Trophoblast cell (in vitro differentiated cells and primary cell): ENCODE measurements at regions not wholly inside any gene's neighbourhood (a gene's known extent, or its start where the extent isn't known, plus 50 kb on each side); places are given as distances from the start of the nearest gene placed in this dataset.
"Not testable (repeated sequence)": the region's sequence is repeated elsewhere in the genome, so short reads cannot be mapped to it uniquely, and the experiment has no call there.

Experiments used
- DNase-seq, 2 donors: peaks; one replicate each; pipeline ENCODE4 v3.0.0-alpha.2; 2016
- H2AFZ ChIP-seq: 2 replicates; pipeline ENCODE4 v1.6.1; 2013; ENCODE audit warnings: low read length, moderate library complexity, mild to moderate bottlenecking; ENCODE audit not compliant: insufficient read depth, poor library complexity
- H2AK5ac ChIP-seq: 2 replicates; pipeline ENCODE4 v1.6.1; 2013; ENCODE audit warnings: mild to moderate bottlenecking, low read length
- H2BK120ac ChIP-seq: 2 replicates; pipeline ENCODE4 v1.6.1; 2013; ENCODE audit warnings: low read length, mild to moderate bottlenecking, moderate library complexity; ENCODE audit not compliant: insufficient read depth, poor library complexity
- H2BK12ac ChIP-seq: 2 replicates; pipeline ENCODE4 v1.6.1; 2013; ENCODE audit warnings: mild to moderate bottlenecking, low read length, moderate library complexity
- H2BK5ac ChIP-seq: 2 replicates; pipeline ENCODE4 v1.6.1; 2013; ENCODE audit warnings: low read length, low read depth, moderate library complexity, mild to moderate bottlenecking; ENCODE audit not compliant: poor library complexity
- H3K14ac ChIP-seq: 2 replicates; pipeline ENCODE4 v1.6.1; 2013; ENCODE audit warnings: mild to moderate bottlenecking, low read length
- H3K18ac ChIP-seq: 2 replicates; pipeline ENCODE4 v1.6.1; 2013; ENCODE audit warnings: mild to moderate bottlenecking, low read length
- H3K23ac ChIP-seq: 2 replicates; pipeline ENCODE4 v1.6.1; 2013; ENCODE audit warnings: low read length
- H3K27ac ChIP-seq: 2 replicates; pipeline ENCODE4 v1.5.1; 2013; ENCODE audit warnings: low read depth, mild to moderate bottlenecking, inconsistent platforms, low read length, moderate library complexity
- H3K27me3 ChIP-seq: 2 replicates; pipeline ENCODE4 v1.6.1; 2013; ENCODE audit warnings: inconsistent platforms, mild to moderate bottlenecking, low read length, moderate library complexity; ENCODE audit not compliant: insufficient read depth
- H3K36me3 ChIP-seq, 2 experiments: 1 replicate in 1 of 2; 2 replicates in 1 of 2; pipeline ENCODE4 v1.6.1; 2013; ENCODE audit warnings: low read length in 2 of 2, mild to moderate bottlenecking in 2 of 2, moderate library complexity in 1 of 2; ENCODE audit not compliant: insufficient read depth in 2 of 2, control insufficient read depth in 1 of 2
- H3K4ac ChIP-seq: 2 replicates; pipeline ENCODE4 v1.6.1; 2013; ENCODE audit warnings: low read depth, mild to moderate bottlenecking, low read length, moderate library complexity
- H3K4me1 ChIP-seq, 2 experiments: 1 replicate in 1 of 2; 2 replicates in 1 of 2; pipeline ENCODE4 v1.6.1; 2013; ENCODE audit warnings: low read length in 2 of 2, mild to moderate bottlenecking in 2 of 2, moderate library complexity in 1 of 2; ENCODE audit not compliant: insufficient read depth in 2 of 2, control insufficient read depth in 1 of 2
- H3K4me2 ChIP-seq: 2 replicates; pipeline ENCODE4 v1.6.1; 2013; ENCODE audit warnings: inconsistent platforms, mild to moderate bottlenecking, low read length, moderate library complexity
- H3K4me3 ChIP-seq: 2 replicates; pipeline ENCODE4 v1.5.1; 2013; ENCODE audit warnings: mild to moderate bottlenecking, low read depth, low read length, inconsistent platforms
- H3K79me1 ChIP-seq: one replicate; pipeline ENCODE4 v1.6.1; 2013; ENCODE audit warnings: low read length
- H3K79me2 ChIP-seq: 2 replicates; pipeline ENCODE4 v1.6.1; 2013; ENCODE audit warnings: low read length, mild to moderate bottlenecking; ENCODE audit not compliant: control insufficient read depth, insufficient read depth, poor library complexity
- H3K9ac ChIP-seq: 2 replicates; pipeline ENCODE4 v1.6.1; 2013; ENCODE audit warnings: mild to moderate bottlenecking, low read length
- H3K9me3 ChIP-seq: 2 replicates; pipeline ENCODE4 v1.6.1; 2013; ENCODE audit warnings: low read depth, mild to moderate bottlenecking, control low read depth, inconsistent platforms, low read length; ENCODE audit not compliant: insufficient read depth
- H4K12ac ChIP-seq: 2 replicates; pipeline ENCODE4 v1.6.1; 2013; ENCODE audit warnings: low read depth, mild to moderate bottlenecking, low read length, moderate library complexity
- H4K8ac ChIP-seq: 2 replicates; pipeline ENCODE4 v1.6.1; 2013; ENCODE audit warnings: low read depth, mild to moderate bottlenecking, low read length, moderate library complexity
- H4K91ac ChIP-seq: one replicate; pipeline ENCODE4 v1.6.1; 2013; ENCODE audit warnings: low read depth, mild to moderate bottlenecking, low read length, moderate library complexity
- WGBS: extraction: QIAGEN DNeasy Blood & Tissue Kit; methylation state at CpG from one replicate; pipeline ENCODE4 v1.1.7; 2013; ENCODE audit warnings: missing lambda C conversion rate; ENCODE audit not compliant: insufficient read length, insufficient coverage; ENCODE audit errors: extremely low coverage; 5-methylcytosine and 5-hydroxymethylcytosine counted together

DNA sequence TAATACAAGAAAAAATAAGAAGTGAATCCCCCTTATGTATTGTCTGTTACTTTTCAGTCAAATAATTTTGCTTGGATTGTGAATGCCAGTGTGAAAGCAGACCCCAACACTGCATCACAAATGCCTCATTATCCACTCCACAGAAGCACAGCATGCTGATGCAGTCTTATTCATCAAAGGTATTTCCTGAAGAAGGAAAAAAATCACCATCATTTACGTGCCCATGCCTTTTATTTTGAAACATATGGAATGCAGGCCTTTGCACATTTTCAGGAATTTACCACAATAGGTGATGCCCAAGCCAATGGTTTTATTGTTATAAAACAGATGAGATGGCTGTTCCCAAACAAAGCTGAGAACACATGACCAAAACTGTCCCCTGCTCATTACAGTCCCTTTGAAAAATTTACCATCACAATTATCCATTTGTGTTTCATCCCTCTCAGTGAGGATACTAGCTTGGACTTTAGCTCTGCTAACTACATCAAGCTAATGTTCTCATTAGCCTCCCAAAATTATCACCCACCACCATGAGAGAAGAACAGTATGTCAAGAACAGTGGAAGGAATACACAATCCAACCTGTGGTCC lies 180.6 kb upstream of the HTR1E start:
- Histone ChIP-seq H3K4me2 (no peak overlapping the region), H3K27me3 (no peaks in the 10 kb centered on the region), H3K18ac (no peak overlapping the region), H3K36me3 (peaks cover 0 to 2% of the 10 kb centered on the region in 2 experiments), H3K23ac (no peak overlapping the region), H3K27ac (no peak overlapping the region), H4K12ac (no peak overlapping the region), H3K9me3 (peaks cover 6% of the 10 kb centered on the region), H3K4ac (no peak overlapping the region), H3K14ac (no peak overlapping the region), H3K4me3 (no peak overlapping the region), H3K9ac (no peak overlapping the region), H4K91ac (no peak overlapping the region), H2AFZ (no peak overlapping the region), H2BK5ac (no peak overlapping the region), H3K79me1 (no peaks in the 10 kb centered on the region), H2BK120ac (no peak overlapping the region), H4K8ac (no peak overlapping the region), H2BK12ac (no peak overlapping the region), H3K79me2 (no peaks in the 10 kb centered on the region), H2AK5ac (no peak overlapping the region), H3K4me1 (no peaks in the 10 kb centered on the region)
- no CpG with 5 or more reads among the region's 1 CpG for WGBS
- no peak for DNase-seq

- H4K12ac ChIP-seq, result no peak overlapping the region
- no CpG with 5 or more reads among the region's 1 CpG for WGBS
- DNase-seq, result peak; percentile 74 to 79
Observed at GRCh38 chr6:86744048-86744447, 193.3 kb upstream of the HTR1E start.

DNA sequence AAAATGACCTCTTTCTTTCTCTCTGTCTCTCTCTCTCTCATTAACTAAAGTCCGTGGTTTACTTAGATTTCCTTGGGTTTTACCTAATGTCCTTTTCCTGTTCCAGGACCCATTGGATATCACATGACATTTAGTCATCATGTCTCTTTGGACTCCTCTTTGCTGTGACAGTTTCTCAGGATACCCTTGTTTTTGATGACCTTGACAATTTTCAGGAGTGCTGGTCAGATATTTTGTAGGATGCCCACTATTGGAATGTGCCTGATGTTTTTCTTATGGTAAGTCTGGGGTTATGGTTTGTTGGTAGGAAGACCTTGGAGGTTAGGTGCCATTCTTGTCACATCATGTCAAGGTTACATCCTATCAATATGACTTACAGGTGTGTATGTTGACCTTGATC lies 199.2 kb upstream of the HTR1E start:
- Histone ChIP-seq H3K79me1 (no peaks in the 10 kb centered on the region), H3K79me2 (no peaks in the 10 kb centered on the region), H3K4me2 (no peak overlapping the region), H3K18ac (no peak overlapping the region), H3K4ac (no peak overlapping the region), H3K4me3 (no peak overlapping the region), H3K9ac (no peak overlapping the region), H3K23ac (no peak overlapping the region), H2BK120ac (no peak overlapping the region), H4K8ac (no peak overlapping the region), H2BK12ac (no peak overlapping the region), H2BK5ac (no peak overlapping the region), H3K36me3 (no peaks in the 10 kb centered on the region), H2AK5ac (no peak overlapping the region), H2AFZ (no peak overlapping the region), H3K14ac (no peak overlapping the region), H4K91ac (no peak overlapping the region), H3K4me1 (no peaks in the 10 kb centered on the region), H3K9me3 (no peaks in the 10 kb centered on the region), H3K27ac (no peak overlapping the region), H3K27me3 (no peaks in the 10 kb centered on the region), H4K12ac (no peak overlapping the region)
- no peak for DNase-seq
- no CpG with 5 or more reads among the region's 1 CpG for WGBS

More at GRCh38 chr6:86744048-86744447, 193.3 kb upstream of the HTR1E start:
- Histone ChIP-seq H2BK120ac (no peak overlapping the region), H3K9me3 (peaks cover 2% of the 10 kb centered on the region), H4K8ac (no peak overlapping the region), H3K23ac (no peak overlapping the region), H2BK5ac (no peak overlapping the region), H4K91ac (no peak overlapping the region), H3K4ac (no peak overlapping the region), H3K18ac (no peak overlapping the region), H3K27me3 (no peaks in the 10 kb centered on the region), H3K36me3 (no peaks in the 10 kb centered on the region), H3K79me1 (no peaks in the 10 kb centered on the region), H2BK12ac (no peak overlapping the region), H2AK5ac (no peak overlapping the region), H3K27ac (no peak overlapping the region), H3K14ac (no peak overlapping the region), H3K79me2 (no peaks in the 10 kb centered on the region), H3K4me3 (no peak overlapping the region), H2AFZ (no peak overlapping the region), H3K4me2 (no peak overlapping the region), H3K4me1 (peaks cover 0 to 6% of the 10 kb centered on the region in 2 experiments), H3K9ac (no peak overlapping the region)

DNA sequence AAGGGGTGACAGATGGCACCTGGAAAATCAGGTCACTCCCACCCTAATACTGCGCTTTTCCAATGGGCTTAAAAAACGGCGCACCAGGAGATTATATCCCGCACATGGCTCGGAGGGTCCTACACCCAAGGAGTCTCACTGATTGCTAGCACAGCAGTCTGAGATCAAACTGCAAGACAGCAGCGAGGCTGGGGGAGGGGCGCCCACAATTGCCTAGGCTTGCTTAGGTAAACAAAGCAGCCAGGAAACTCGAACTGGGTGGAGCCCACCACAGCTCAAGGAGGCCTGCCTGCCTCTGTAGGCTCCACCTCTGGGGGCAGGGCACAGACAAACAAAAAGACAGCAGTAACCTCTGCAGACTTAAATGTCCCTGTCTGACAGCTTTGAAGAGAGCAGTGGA lies 205.7 kb upstream of the HTR1E start:
- not testable (repeated sequence) for DNase-seq

More for the DNA sequence above, 205.7 kb upstream of the HTR1E start:
- not testable (repeated sequence) for H2BK12ac ChIP-seq, H3K9me3 ChIP-seq, H3K36me3 ChIP-seq, H3K4me2 ChIP-seq, H3K27ac ChIP-seq, H3K4me1 ChIP-seq, H3K18ac ChIP-seq, H4K12ac ChIP-seq, H3K79me1 ChIP-seq, H4K91ac ChIP-seq, H3K79me2 ChIP-seq, H2AFZ ChIP-seq, H3K4me3 ChIP-seq, H3K23ac ChIP-seq, H4K8ac ChIP-seq, H2BK120ac ChIP-seq, H2AK5ac ChIP-seq, H3K4ac ChIP-seq, H3K14ac ChIP-seq, H2BK5ac ChIP-seq, H3K9ac ChIP-seq, H3K27me3 ChIP-seq
- no CpG with 5 or more reads among the region's 8 CpGs for WGBS
